ENCODE measurements at regions not wholly inside any gene's neighbourhood (a gene's known extent, or its start where the extent isn't known, plus 50 kb on each side); places are given as distances from the start of the nearest gene placed in this dataset.
"Not testable (repeated sequence)": the region's sequence is repeated elsewhere in the genome, so short reads cannot be mapped to it uniquely, and the experiment has no call there.

GRCh38 chr2:138874251-138874650 is 94.1 kb upstream of the NXPH2 start:
- TF ChIP-seq POLR2A (IDR thresholded peaks at IDR 0.05) (no peak), CTCF (IDR thresholded peaks at IDR 0.05) (no peak)
- no peaks in the 10 kb centered on the region for H3K36me3 ChIP-seq
- no peaks in the 10 kb centered on the region for H3K27me3 ChIP-seq
- no peak overlapping the region for H3K4me3 ChIP-seq
- no peak overlapping the region for H3K27ac ChIP-seq
- no peak for DNase-seq
- H3K9me3 ChIP-seq = no peaks in the 10 kb centered on the region
- no peaks in the 10 kb centered on the region for H3K4me1 ChIP-seq

GRCh38 chr2:138872116-138872515 is 91.9 kb upstream of the NXPH2 start:
- not testable (repeated sequence) for H3K27ac ChIP-seq, DNase-seq, H3K36me3 ChIP-seq, H3K4me1 ChIP-seq, H3K27me3 ChIP-seq, H3K4me3 ChIP-seq, H3K9me3 ChIP-seq

- Histone ChIP-seq H3K27me3 (no peaks in the 10 kb centered on the region), H3K4me1 (no peaks in the 10 kb centered on the region), H3K36me3 (no peaks in the 10 kb centered on the region), H3K4me3 (no peak overlapping the region), H3K9me3 (no peaks in the 10 kb centered on the region), H3K27ac (no peak overlapping the region)
- no peak for DNase-seq
- TF ChIP-seq CTCF (IDR thresholded peaks at IDR 0.05) = no peak
- TF ChIP-seq POLR2A (IDR thresholded peaks at IDR 0.05) = no peak
Measured at GRCh38 chr2:138871312-138871711, 91.1 kb upstream of the NXPH2 start.

GRCh38 chr2:138867341-138867740 is 87.2 kb upstream of the NXPH2 start:
- Histone ChIP-seq H3K36me3 (no peaks in the 10 kb centered on the region), H3K27me3 (no peaks in the 10 kb centered on the region), H3K27ac (no peak overlapping the region), H3K4me3 (no peak overlapping the region), H3K4me1 (no peaks in the 10 kb centered on the region), H3K9me3 (no peaks in the 10 kb centered on the region)
- no peak for TF ChIP-seq CTCF (IDR thresholded peaks at IDR 0.05)
- no peak for TF ChIP-seq POLR2A (IDR thresholded peaks at IDR 0.05)
- no peak for DNase-seq

- H3K36me3 ChIP-seq = no peaks in the 10 kb centered on the region
- H3K9me3 ChIP-seq = no peaks in the 10 kb centered on the region
- H3K27me3 ChIP-seq = no peaks in the 10 kb centered on the region
- H3K4me3 ChIP-seq = no peak overlapping the region
- H3K27ac ChIP-seq = no peak overlapping the region
- TF ChIP-seq CTCF (IDR thresholded peaks at IDR 0.05) (no peak), POLR2A (IDR thresholded peaks at IDR 0.05) (no peak)
- DNase-seq = no peak
- H3K4me1 ChIP-seq = no peaks in the 10 kb centered on the region
Measured at GRCh38 chr2:138866797-138867196, 86.6 kb upstream of the NXPH2 start.

- Histone ChIP-seq H3K9me3 (no peaks in the 10 kb centered on the region), H3K36me3 (no peaks in the 10 kb centered on the region), H3K4me1 (no peaks in the 10 kb centered on the region), H3K4me3 (no peak overlapping the region), H3K27ac (no peak overlapping the region), H3K27me3 (no peaks in the 10 kb centered on the region)
- TF ChIP-seq POLR2A (IDR thresholded peaks at IDR 0.05) = no peak
- no peak for TF ChIP-seq CTCF (IDR thresholded peaks at IDR 0.05)
- no peak for DNase-seq
Measured at GRCh38 chr2:138853761-138854160, 73.6 kb upstream of the NXPH2 start.
